DOHH2 (cell line): ENCODE measurements at regions not wholly inside any gene's neighbourhood (a gene's known extent, or its start where the extent isn't known, plus 50 kb on each side); places are given as distances from the start of the nearest gene placed in this dataset.

Experiments
- CTCF ChIP-seq: fragments of 200-600 bp; sonication (generic); IDR thresholded peaks from one replicate; pipeline ENCODE4 v1.5.1; 2014; ENCODE audit warnings: antibody characterized with exemption, mild to moderate bottlenecking, low read depth, low read length; ENCODE audit not compliant: poor library complexity, severe bottlenecking
- EZH2phosphoT487 ChIP-seq: fragments of 200-600 bp; sonication (generic); IDR thresholded peaks from 2 replicates; pipeline ENCODE4 v1.6.1; 2017; ENCODE audit warnings: borderline replicate concordance, mild to moderate bottlenecking, antibody characterized with exemption, low read length, moderate library complexity, mixed read lengths

- no peak for TF ChIP-seq CTCF
- no peak for TF ChIP-seq EZH2phosphoT487
These were observed 142.9 kb upstream of the SLC4A4 start for GRCh38 chr4:71195924-71196323.
